ENCODE measurements at regions not wholly inside any gene's neighbourhood (a gene's known extent, or its start where the extent isn't known, plus 50 kb on each side); places are given as distances from the start of the nearest gene placed in this dataset.

- Mint-ChIP-seq H3K36me3 (ENCODE audit: low read depth) (peaks cover 12% of the 10 kb centered on the region), H3K4me1 (ENCODE audit: low read depth) (no peaks in the 10 kb centered on the region; the same call in 1 of the 2 replicates), H3K27me3 (ENCODE audit: insufficient read depth) (no peaks in the 10 kb centered on the region; the same call in 1 of the 2 replicates), H3K27ac (no peak overlapping the region), H3K9me3 (peaks cover 6% of the 10 kb centered on the region), H3K4me3 (no peak overlapping the region)
- DNase-seq = no peak
- TF ChIP-seq, protein P1, sequence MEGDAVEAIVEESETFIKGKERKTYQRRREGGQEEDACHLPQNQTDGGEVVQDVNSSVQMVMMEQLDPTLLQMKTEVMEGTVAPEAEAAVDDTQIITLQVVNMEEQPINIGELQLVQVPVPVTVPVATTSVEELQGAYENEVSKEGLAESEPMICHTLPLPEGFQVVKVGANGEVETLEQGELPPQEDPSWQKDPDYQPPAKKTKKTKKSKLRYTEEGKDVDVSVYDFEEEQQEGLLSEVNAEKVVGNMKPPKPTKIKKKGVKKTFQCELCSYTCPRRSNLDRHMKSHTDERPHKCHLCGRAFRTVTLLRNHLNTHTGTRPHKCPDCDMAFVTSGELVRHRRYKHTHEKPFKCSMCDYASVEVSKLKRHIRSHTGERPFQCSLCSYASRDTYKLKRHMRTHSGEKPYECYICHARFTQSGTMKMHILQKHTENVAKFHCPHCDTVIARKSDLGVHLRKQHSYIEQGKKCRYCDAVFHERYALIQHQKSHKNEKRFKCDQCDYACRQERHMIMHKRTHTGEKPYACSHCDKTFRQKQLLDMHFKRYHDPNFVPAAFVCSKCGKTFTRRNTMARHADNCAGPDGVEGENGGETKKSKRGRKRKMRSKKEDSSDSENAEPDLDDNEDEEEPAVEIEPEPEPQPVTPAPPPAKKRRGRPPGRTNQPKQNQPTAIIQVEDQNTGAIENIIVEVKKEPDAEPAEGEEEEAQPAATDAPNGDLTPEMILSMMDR (IDR thresholded peaks at IDR 0.05) = no peak
These were observed 229.9 kb upstream of the GADL1 start for GRCh38 chr3:31124373-31124772.

GRCh38 chr3:31125413-31126020 is 231.1 kb upstream of the GADL1 start:
- TF ChIP-seq, protein P1 (IDR thresholded peaks at IDR 0.05) = no peak
- Mint-ChIP-seq H3K27ac (no peak overlapping the region), H3K27me3 (ENCODE audit: insufficient read depth) (no peaks in the 10 kb centered on the region), H3K36me3 (ENCODE audit: low read depth) (peaks cover 12% of the 10 kb centered on the region), H3K4me1 (ENCODE audit: low read depth) (no peaks in the 10 kb centered on the region; the same call in 1 of the 2 replicates), H3K4me3 (no peak overlapping the region), H3K9me3 (peaks cover 6% of the 10 kb centered on the region)
- no peak for DNase-seq

- no peak overlapping the region for H3K27ac Mint-ChIP-seq
- peaks cover 6% of the 10 kb centered on the region for H3K9me3 Mint-ChIP-seq
- no peak for DNase-seq
- H3K4me3 Mint-ChIP-seq = no peak overlapping the region
- H3K36me3 Mint-ChIP-seq (ENCODE audit: low read depth) = peaks cover 7% of the 10 kb centered on the region
- no peaks in the 10 kb centered on the region; the same call in 1 of the 2 replicates for H3K27me3 Mint-ChIP-seq (ENCODE audit: insufficient read depth)
- TF ChIP-seq, protein P1 (IDR thresholded peaks at IDR 0.05) = no peak
- no peaks in the 10 kb centered on the region; the same call in 1 of the 2 replicates for H3K4me1 Mint-ChIP-seq (ENCODE audit: low read depth)
These were observed 234.8 kb upstream of the GADL1 start for GRCh38 chr3:31129241-31129640.

GRCh38 chr3:31132132-31132769 is 237.8 kb upstream of the GADL1 start:
- H3K9me3 Mint-ChIP-seq = no peaks in the 10 kb centered on the region
- no peaks in the 10 kb centered on the region; the same call in 1 of the 2 replicates for H3K27me3 Mint-ChIP-seq (ENCODE audit: insufficient read depth)
- no peak overlapping the region for H3K4me3 Mint-ChIP-seq
- H3K4me1 Mint-ChIP-seq (ENCODE audit: low read depth) = no peaks in the 10 kb centered on the region
- TF ChIP-seq, protein P1 (IDR thresholded peaks at IDR 0.05) = peak; percentile 81
- no peaks in the 10 kb centered on the region for H3K36me3 Mint-ChIP-seq (ENCODE audit: low read depth)
- H3K27ac Mint-ChIP-seq = no peak overlapping the region
- DNase-seq = peak; percentile 45

DNA sequence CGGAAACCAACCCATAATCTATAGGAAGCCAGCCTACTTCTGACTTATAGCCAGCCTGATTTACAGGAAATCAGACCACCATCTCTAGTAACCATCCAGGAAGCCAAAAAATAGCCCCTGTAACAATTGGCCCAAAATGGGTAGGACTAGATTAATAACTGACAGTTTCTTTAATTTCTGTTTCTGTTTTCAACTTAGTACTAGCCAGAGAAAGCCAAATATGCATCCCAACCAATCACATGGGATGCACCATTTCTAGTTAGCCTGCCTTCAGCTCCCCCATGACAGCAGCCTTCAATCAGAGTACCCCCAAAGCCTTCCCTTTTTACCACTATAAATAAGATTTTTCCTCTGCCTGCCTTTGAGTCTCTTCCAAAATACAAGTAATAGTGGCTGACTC is 239.1 kb upstream of the GADL1 start:
- H3K27me3 Mint-ChIP-seq (ENCODE audit: insufficient read depth) = no peaks in the 10 kb centered on the region; the same call in 1 of the 2 replicates
- no peak for DNase-seq
- TF ChIP-seq, protein P1 (IDR thresholded peaks at IDR 0.05) = no peak
- H3K36me3 Mint-ChIP-seq (ENCODE audit: low read depth) = no peaks in the 10 kb centered on the region
- H3K4me3 Mint-ChIP-seq = no peak overlapping the region
- H3K9me3 Mint-ChIP-seq = no peaks in the 10 kb centered on the region
- no peak overlapping the region for H3K27ac Mint-ChIP-seq
- no peaks in the 10 kb centered on the region for H3K4me1 Mint-ChIP-seq (ENCODE audit: low read depth)
